Smooth muscle cell (in vitro differentiated cells): ENCODE measurements at regions not wholly inside any gene's neighbourhood (a gene's known extent, or its start where the extent isn't known, plus 50 kb on each side); places are given as distances from the start of the nearest gene placed in this dataset.

Source experiments
- DNase-seq: peaks from one replicate; lab custom pipeline; 2025; ENCODE audit not compliant: unreplicated experiment; lab: John Stamatoyannopoulos, UW
- H2AFZ ChIP-seq: fragments of 200-600 bp; sonication (generic); 2 replicates; pipeline ENCODE4 v1.6.0; 2016; ENCODE audit warnings: antibody characterized with exemption, low read depth, mild to moderate bottlenecking
- H3F3A ChIP-seq: fragments of 200-600 bp; sonication (generic); 2 replicates; pipeline ENCODE4 v1.6.0; 2017; ENCODE audit warnings: antibody characterized with exemption, low read depth
- H3K27ac ChIP-seq: fragments of 200-600 bp; sonication (generic); 2 replicates; pipeline ENCODE4 v1.5.1; 2016; ENCODE audit warnings: low read depth, mild to moderate bottlenecking
- H3K27me3 ChIP-seq: fragments of 200-600 bp; sonication (generic); 2 replicates; pipeline ENCODE4 v1.6.1; 2016; ENCODE audit warnings: low read depth, mild to moderate bottlenecking
- H3K36me3 ChIP-seq: fragments of 200-600 bp; sonication (generic); 2 replicates; pipeline ENCODE4 v1.5.1; 2016; ENCODE audit warnings: low read depth
- H3K4me1 ChIP-seq: fragments of 200-600 bp; sonication (generic); 2 replicates; pipeline ENCODE4 v1.5.1; 2016; ENCODE audit warnings: low read depth
- H3K4me2 ChIP-seq: fragments of 200-600 bp; sonication (generic); 2 replicates; pipeline ENCODE4 v1.6.0; 2016; ENCODE audit warnings: mild to moderate bottlenecking
- H3K4me3 ChIP-seq: fragments of 200-600 bp; sonication (generic); 2 replicates; pipeline ENCODE4 v1.5.1; 2016; ENCODE audit warnings: mild to moderate bottlenecking
- H3K79me2 ChIP-seq: fragments of 200-600 bp; sonication (generic); 2 replicates; pipeline ENCODE4 v1.6.0; 2016; ENCODE audit warnings: low read depth, mild to moderate bottlenecking
- H3K9ac ChIP-seq: fragments of 200-600 bp; sonication (generic); 2 replicates; pipeline ENCODE4 v1.6.0; 2016; ENCODE audit warnings: low read depth
- H3K9me3 ChIP-seq: fragments of 200-600 bp; sonication (generic); replicated peaks from 2 replicates; pipeline ENCODE4 v1.5.1; 2016; ENCODE audit warnings: low read depth
- H4K20me1 ChIP-seq: fragments of 200-600 bp; sonication (generic); 2 replicates; pipeline ENCODE4 v1.6.0; 2016; ENCODE audit warnings: low read depth
- WGBS: methylation state at CpG from one replicate; pipeline ENCODE4 v1.1.7; 2016; ENCODE audit warnings: low lambda C conversion rate; 5-methylcytosine and 5-hydroxymethylcytosine counted together
- TF ChIP-seq, protein P1 (sequence below): fragments of 200-600 bp; sonication (generic); IDR thresholded peaks from 2 replicates; pipeline ENCODE4 v1.5.1; 2017; ENCODE audit warnings: borderline replicate concordance, mild to moderate bottlenecking, antibody characterized with exemption; ENCODE audit not compliant: insufficient read depth, poor library complexity, severe bottlenecking

DNA sequence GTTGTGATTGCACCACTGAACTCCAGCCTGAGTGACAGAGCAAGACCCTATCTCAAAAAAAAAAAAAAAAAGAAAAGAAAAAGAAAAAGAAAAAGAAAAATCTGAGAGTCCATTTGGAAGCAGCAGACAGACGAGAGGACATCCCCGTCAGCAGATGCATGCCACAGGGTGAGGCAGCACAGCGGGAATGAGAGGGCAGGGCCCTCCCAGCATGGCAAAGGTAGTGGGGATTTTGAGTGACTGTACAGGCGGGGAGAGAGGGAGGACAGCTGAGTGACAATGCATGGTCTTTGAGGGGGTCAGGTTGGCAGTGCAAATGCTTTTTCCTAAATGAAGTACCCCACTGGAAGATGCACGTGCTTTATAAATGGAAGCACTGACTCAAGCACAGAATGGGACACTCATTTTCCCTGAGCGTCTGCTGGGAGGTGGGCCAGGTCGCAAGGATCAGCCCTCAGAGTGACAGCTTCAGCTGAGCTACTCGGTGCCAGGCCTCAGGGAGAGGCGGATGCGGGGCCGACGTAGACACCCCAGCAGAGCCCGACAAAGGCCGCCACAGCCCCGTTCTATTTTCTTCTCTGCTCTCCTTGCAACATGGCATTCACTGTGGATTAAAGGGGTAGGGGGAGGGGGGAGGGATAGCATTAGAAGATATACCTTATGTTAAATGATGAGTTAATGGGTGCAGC, 113.5 kb downstream of the SHANK2 start:
- Histone ChIP-seq H3K27me3 (no peaks in the 10 kb centered on the region), H3F3A (no peaks in the 10 kb centered on the region), H3K4me2 (no peak overlapping the region), H3K9me3 (no peaks in the 10 kb centered on the region), H3K9ac (no peak overlapping the region), H2AFZ (no peak overlapping the region), H3K4me3 (no peak overlapping the region), H3K27ac (no peak overlapping the region), H4K20me1 (no peaks in the 10 kb centered on the region), H3K36me3 (no peaks in the 10 kb centered on the region), H3K79me2 (no peaks in the 10 kb centered on the region), H3K4me1 (no peaks in the 10 kb centered on the region)
- no peak for DNase-seq
- TF ChIP-seq, protein P1, sequence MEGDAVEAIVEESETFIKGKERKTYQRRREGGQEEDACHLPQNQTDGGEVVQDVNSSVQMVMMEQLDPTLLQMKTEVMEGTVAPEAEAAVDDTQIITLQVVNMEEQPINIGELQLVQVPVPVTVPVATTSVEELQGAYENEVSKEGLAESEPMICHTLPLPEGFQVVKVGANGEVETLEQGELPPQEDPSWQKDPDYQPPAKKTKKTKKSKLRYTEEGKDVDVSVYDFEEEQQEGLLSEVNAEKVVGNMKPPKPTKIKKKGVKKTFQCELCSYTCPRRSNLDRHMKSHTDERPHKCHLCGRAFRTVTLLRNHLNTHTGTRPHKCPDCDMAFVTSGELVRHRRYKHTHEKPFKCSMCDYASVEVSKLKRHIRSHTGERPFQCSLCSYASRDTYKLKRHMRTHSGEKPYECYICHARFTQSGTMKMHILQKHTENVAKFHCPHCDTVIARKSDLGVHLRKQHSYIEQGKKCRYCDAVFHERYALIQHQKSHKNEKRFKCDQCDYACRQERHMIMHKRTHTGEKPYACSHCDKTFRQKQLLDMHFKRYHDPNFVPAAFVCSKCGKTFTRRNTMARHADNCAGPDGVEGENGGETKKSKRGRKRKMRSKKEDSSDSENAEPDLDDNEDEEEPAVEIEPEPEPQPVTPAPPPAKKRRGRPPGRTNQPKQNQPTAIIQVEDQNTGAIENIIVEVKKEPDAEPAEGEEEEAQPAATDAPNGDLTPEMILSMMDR: no peak
- WGBS: 92% methylated on average over 15 of the region's 15 CpGs

DNA sequence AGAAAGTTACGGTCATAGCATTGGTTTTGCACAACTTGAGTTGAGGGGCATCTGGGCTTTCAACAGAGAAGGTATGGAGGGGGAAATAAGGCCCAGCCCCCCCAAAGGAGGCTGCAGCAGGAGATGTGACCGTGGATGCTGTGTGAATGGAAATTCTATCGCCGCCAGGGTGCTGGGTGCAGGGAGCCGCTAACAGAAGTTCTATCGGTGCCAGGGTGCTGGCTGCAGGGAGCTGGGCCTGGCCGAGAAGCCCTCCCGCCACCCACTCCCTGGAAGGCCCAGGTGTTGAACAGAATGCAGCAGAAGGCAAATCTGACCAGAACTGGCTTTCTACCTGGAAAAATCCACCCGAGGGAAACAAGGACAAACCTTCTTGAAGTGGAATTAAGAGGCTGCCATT, 115.0 kb downstream of the SHANK2 start:
- Histone ChIP-seq H3K9ac (no peak overlapping the region), H3K36me3 (no peaks in the 10 kb centered on the region), H3K4me3 (no peak overlapping the region), H3K27me3 (no peaks in the 10 kb centered on the region), H3K27ac (no peak overlapping the region), H3K4me1 (peaks cover 4% of the 10 kb centered on the region), H3K79me2 (no peaks in the 10 kb centered on the region), H3K9me3 (no peaks in the 10 kb centered on the region), H3F3A (peaks cover 2% of the 10 kb centered on the region), H2AFZ (no peak overlapping the region), H4K20me1 (no peaks in the 10 kb centered on the region), H3K4me2 (no peak overlapping the region)
- no peak for DNase-seq
- WGBS: 96% methylated on average over 9 of the region's 9 CpGs
- TF ChIP-seq, protein P1: no peak

DNA sequence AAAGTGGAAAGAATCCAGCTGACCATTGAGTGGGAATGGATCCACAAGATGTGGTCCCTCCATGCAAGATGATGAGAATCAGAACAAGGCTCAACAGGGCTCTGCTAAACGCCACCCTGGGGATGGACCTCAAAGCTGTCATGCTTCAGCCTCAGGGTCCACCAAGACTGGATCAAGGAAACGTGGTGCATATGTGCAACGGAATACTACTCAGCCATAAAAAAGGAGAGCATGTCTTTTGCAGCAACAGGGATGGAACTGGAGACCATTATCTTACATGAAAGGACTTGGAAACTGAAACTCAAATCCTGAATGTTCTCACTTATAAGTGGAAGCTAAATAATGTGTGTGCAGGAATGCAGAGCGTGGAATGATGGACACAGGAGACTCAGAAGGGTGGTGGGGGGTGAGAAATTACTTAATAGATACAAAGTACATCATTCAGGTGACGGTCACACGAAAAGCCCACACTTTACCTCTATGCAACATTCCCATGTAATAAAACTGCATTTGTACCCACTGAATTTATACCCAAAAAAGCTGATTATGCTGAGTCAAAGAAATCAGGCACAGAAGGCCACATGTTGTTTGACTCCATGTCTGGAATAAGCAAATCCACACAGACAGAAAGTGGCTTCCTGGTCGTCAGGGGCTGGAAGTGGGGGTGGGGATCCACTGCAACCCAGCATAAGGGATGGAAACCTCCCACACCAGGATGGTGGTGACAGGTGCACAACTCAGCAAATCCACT, 116.1 kb downstream of the SHANK2 start:
- TF ChIP-seq, protein P1: no peak
- peaks cover 14% of the 10 kb centered on the region for H3K4me1 ChIP-seq
- no peaks in the 10 kb centered on the region for H3K27me3 ChIP-seq
- H4K20me1 ChIP-seq: no peaks in the 10 kb centered on the region
- DNase-seq: no peak
- H3F3A ChIP-seq: peaks cover 9% of the 10 kb centered on the region
- no peak overlapping the region for H2AFZ ChIP-seq
- no peak overlapping the region for H3K27ac ChIP-seq
- H3K36me3 ChIP-seq: no peaks in the 10 kb centered on the region
- no peak overlapping the region for H3K4me2 ChIP-seq
- no peaks in the 10 kb centered on the region for H3K9me3 ChIP-seq
- H3K79me2 ChIP-seq: no peaks in the 10 kb centered on the region
- 88% methylated on average over 7 of the region's 7 CpGs for WGBS
- no peak overlapping the region for H3K9ac ChIP-seq
- H3K4me3 ChIP-seq: no peak overlapping the region

GRCh38 chr11:71135112-71135511, 117.3 kb downstream of the SHANK2 start:
- Histone ChIP-seq H4K20me1 (no peaks in the 10 kb centered on the region), H3K4me2 (no peak overlapping the region), H3K4me3 (no peak overlapping the region), H3K4me1 (peaks cover 22% of the 10 kb centered on the region), H3F3A (peaks cover 14% of the 10 kb centered on the region), H2AFZ (no peak overlapping the region), H3K27ac (no peak overlapping the region), H3K27me3 (no peaks in the 10 kb centered on the region), H3K9ac (no peak overlapping the region), H3K79me2 (no peaks in the 10 kb centered on the region), H3K9me3 (no peaks in the 10 kb centered on the region), H3K36me3 (no peaks in the 10 kb centered on the region)
- TF ChIP-seq, protein P1: no peak
- DNase-seq: no peak
- 91% methylated on average over 6 of the region's 6 CpGs for WGBS
